ENCODE measurements at regions not wholly inside any gene's neighbourhood (a gene's known extent, or its start where the extent isn't known, plus 50 kb on each side); places are given as distances from the start of the nearest gene placed in this dataset.

GRCh38 chr2:2674831-2675230 is 343.8 kb upstream of the MYT1L start:
- TF ChIP-seq EP300 (IDR thresholded peaks at IDR 0.05; ENCODE audit: borderline replicate concordance in 1 of 2, control insufficient read depth in 1 of 2, low read depth in 2 of 2, low read length in 2 of 2) (no peak), YY1 (IDR thresholded peaks at IDR 0.05; ENCODE audit: low read depth, low read length) (no peak), ESRRA (IDR thresholded peaks at IDR 0.05; ENCODE audit: low read length) (no peak), E2F8 (IDR thresholded peaks at IDR 0.05; ENCODE audit: low read depth, partially characterized antibody) (no peak), POLR2AphosphoS5 (IDR thresholded peaks at IDR 0.05; ENCODE audit: low read length) (no peak), POLR2A (IDR thresholded peaks at IDR 0.05; ENCODE audit: low read depth, low read length) (no peak), CTCF (IDR thresholded peaks at IDR 0.05 in 2 of 3, conservative IDR thresholded peaks at IDR 0.05 in 1 of 3; ENCODE audit: control insufficient read depth in 2 of 3, extremely low read depth in 1 of 3, insufficient read depth in 1 of 3, low read depth in 3 of 3, low read length in 3 of 3) (no peak), FOXM1 (IDR thresholded peaks at IDR 0.05; ENCODE audit: low read depth, low read length) (no peak), PRDM15 (CRISPR knock-in tag; IDR thresholded peaks at IDR 0.05) (no peak), RAD21 (IDR thresholded peaks at IDR 0.05; ENCODE audit: insufficient read depth, low read depth, low read length) (no peak), CBX5 (IDR thresholded peaks at IDR 0.05; ENCODE audit: low read depth) (no peak), CREB1 (IDR thresholded peaks at IDR 0.05; ENCODE audit: low read depth) (no peak), E4F1 (IDR thresholded peaks at IDR 0.05; ENCODE audit: borderline replicate concordance, partially characterized antibody) (no peak)

All from GM12878 (cell line).